GM12878 (cell line): ENCODE measurements at regions not wholly inside any gene's neighbourhood (a gene's known extent, or its start where the extent isn't known, plus 50 kb on each side); places are given as distances from the start of the nearest gene placed in this dataset.

ENCODE experiments used
- CHD2 ChIP-seq: IDR thresholded peaks from 2 replicates; pipeline ENCODE4 v1.6.1; 2011; ENCODE audit warnings: low read depth, low read length, improper control_type of control experiment, borderline replicate concordance
- CHD4 ChIP-seq: fragments of 200-600 bp; sonication (generic); IDR thresholded peaks from 2 replicates; pipeline ENCODE4 v1.6.1; 2016; ENCODE audit warnings: mild to moderate bottlenecking
- CREM ChIP-seq: IDR thresholded peaks from 2 replicates; pipeline ENCODE4 v1.6.1; 2014; ENCODE audit warnings: antibody characterized with exemption, low read depth
- CTCF ChIP-seq, 3 experiments: IDR thresholded peaks in 2 of 3; conservative IDR thresholded peaks in 1 of 3; 2 replicates each; pipeline ENCODE4 v1.5.1; 2011; ENCODE audit warnings: low read depth in 3 of 3, low read length in 3 of 3, mild to moderate bottlenecking in 3 of 3, control low read depth in 2 of 3, moderate library complexity in 2 of 3, inconsistent platforms in 1 of 3, mixed read lengths in 1 of 3; ENCODE audit not compliant: control insufficient read depth in 2 of 3, insufficient read depth in 1 of 3; ENCODE audit errors: extremely low read depth in 1 of 3
- HDAC2 ChIP-seq: fragments of 200-600 bp; sonication (generic); IDR thresholded peaks from 2 replicates; pipeline ENCODE4 v1.6.1; 2017
- JUND ChIP-seq: IDR thresholded peaks from 2 replicates; pipeline ENCODE4 v1.6.1; 2012; ENCODE audit warnings: low read depth, mild to moderate bottlenecking, low read length, improper control_type of control experiment, moderate library complexity
- NBN ChIP-seq: fragments of 450-650 bp; IDR thresholded peaks from 2 replicates; pipeline ENCODE4 v1.6.1; 2016
- POLR2A ChIP-seq: IDR thresholded peaks from 2 replicates; pipeline ENCODE4 v1.6.1; 2011; ENCODE audit warnings: low read depth, mild to moderate bottlenecking, low read length
- RAD21 ChIP-seq: IDR thresholded peaks from 2 replicates; pipeline ENCODE4 v1.6.1; 2011; ENCODE audit warnings: mild to moderate bottlenecking, low read depth, low read length, moderate library complexity; ENCODE audit not compliant: insufficient read depth
- RELA ChIP-seq: fragments of 450-650 bp; IDR thresholded peaks from 2 replicates; pipeline ENCODE4 v1.8.0; 2014; ENCODE audit warnings: borderline replicate concordance; ENCODE audit not compliant: partially characterized antibody
- SIN3A ChIP-seq: IDR thresholded peaks from 2 replicates; pipeline ENCODE4 v1.6.1; 2012; ENCODE audit warnings: low read depth, low read length, improper control_type of control experiment
- SP1 ChIP-seq: IDR thresholded peaks from one replicate; pipeline ENCODE4 v1.6.1; 2011; ENCODE audit warnings: low read depth, low read length
- TCF3 ChIP-seq: IDR thresholded peaks from 2 replicates; pipeline ENCODE4 v1.6.1; 2012; ENCODE audit warnings: low read depth, mild to moderate bottlenecking, low read length, borderline replicate concordance; ENCODE audit not compliant: insufficient read depth
- ZNF24 ChIP-seq: fragments of 450-650 bp; IDR thresholded peaks from 2 replicates; pipeline ENCODE4 v1.6.1; 2017; ENCODE audit warnings: antibody characterized with exemption, mild to moderate bottlenecking

GRCh38 chr14:62322216-62322615 lies 560.0 kb downstream of the SNAPC1 start:
- no peak for TF ChIP-seq CTCF (IDR thresholded peaks at IDR 0.05 in 2 of 3, conservative IDR thresholded peaks at IDR 0.05 in 1 of 3; ENCODE audit: control insufficient read depth in 2 of 3, extremely low read depth in 1 of 3, insufficient read depth in 1 of 3, low read depth in 3 of 3, low read length in 3 of 3)
- no peak for TF ChIP-seq JUND
- TF ChIP-seq ZNF24: no peak
- TF ChIP-seq TCF3: no peak
- TF ChIP-seq RAD21: no peak
- TF ChIP-seq POLR2A: no peak
- TF ChIP-seq RELA: no peak
- no peak for TF ChIP-seq SIN3A
- TF ChIP-seq CHD4: no peak
- TF ChIP-seq CREM: no peak
- no peak for TF ChIP-seq CHD2
- TF ChIP-seq SP1: no peak
- no peak for TF ChIP-seq NBN
- TF ChIP-seq HDAC2: no peak
